SK-N-SH treated with all-trans-retinoic acid at 6 μM for 48 hours (cell line): ENCODE measurements at regions not wholly inside any gene's neighbourhood (a gene's known extent, or its start where the extent isn't known, plus 50 kb on each side); places are given as distances from the start of the nearest gene placed in this dataset.

Source experiments
- ARNTL ChIP-seq: fragments of 450-650 bp; formaldehyde crosslinking; IDR thresholded peaks from 2 replicates; pipeline ENCODE4 v1.5.0; 2020; ENCODE audit warnings: low read depth, mild to moderate bottlenecking, moderate library complexity, borderline replicate concordance
- ESRRG ChIP-seq: fragments of 250-450 bp; sonication (Bioruptor Pico); IDR thresholded peaks from 2 replicates; pipeline ENCODE4 v1.6.1; 2021; ENCODE audit warnings: mild to moderate bottlenecking
- GLIS3 ChIP-seq: fragments of 250-450 bp; sonication (Bioruptor Pico); IDR thresholded peaks from 2 replicates; pipeline ENCODE4 v1.5.0; 2020; ENCODE audit warnings: mild to moderate bottlenecking, moderate library complexity
- PPARA ChIP-seq: fragments of 250-450 bp; sonication (Bioruptor Pico); IDR thresholded peaks from 2 replicates; pipeline ENCODE4 v1.5.0; 2020; ENCODE audit warnings: mild to moderate bottlenecking, borderline replicate concordance
- RARB ChIP-seq: fragments of 250-450 bp; sonication (Bioruptor Pico); IDR thresholded peaks from 2 replicates; pipeline ENCODE4 v1.8.0; 2021; ENCODE audit warnings: mild to moderate bottlenecking, moderate library complexity
- SNAI2 ChIP-seq: fragments of 250-450 bp; sonication (Bioruptor Pico); IDR thresholded peaks from 2 replicates; pipeline ENCODE4 v1.5.0; 2020; ENCODE audit warnings: mild to moderate bottlenecking, moderate library complexity
- TOX ChIP-seq: fragments of 250-450 bp; sonication (Bioruptor Pico); IDR thresholded peaks from 2 replicates; pipeline ENCODE4 v1.8.0; 2021; ENCODE audit warnings: mild to moderate bottlenecking, moderate library complexity, borderline replicate concordance
- ZC3H10 ChIP-seq: fragments of 250-450 bp; sonication (Bioruptor Pico); IDR thresholded peaks from 2 replicates; pipeline ENCODE4 v1.5.1; 2021; ENCODE audit warnings: mild to moderate bottlenecking, moderate library complexity
- ZFP3 ChIP-seq: fragments of 250-450 bp; sonication (Bioruptor Pico); IDR thresholded peaks from 2 replicates; pipeline ENCODE4 v1.5.0; 2020; ENCODE audit warnings: mild to moderate bottlenecking, moderate library complexity
- ZFP30 ChIP-seq: fragments of 450-650 bp; formaldehyde crosslinking; IDR thresholded peaks from 2 replicates; pipeline ENCODE4 v1.5.0; 2022; ENCODE audit warnings: mild to moderate bottlenecking, moderate library complexity
- ZNF8 ChIP-seq: fragments of 450-650 bp; formaldehyde crosslinking; IDR thresholded peaks from 2 replicates; pipeline ENCODE4 v1.5.0; 2020; ENCODE audit warnings: mild to moderate bottlenecking, moderate library complexity
- TF ChIP-seq, protein P1 (sequence below): fragments of 250-450 bp; sonication (Bioruptor Pico); IDR thresholded peaks from 2 replicates; pipeline ENCODE4 v1.8.0; 2020; ENCODE audit warnings: mild to moderate bottlenecking, moderate library complexity, borderline replicate concordance
- TF ChIP-seq, protein P2 (sequence below): fragments of 250-450 bp; sonication (Bioruptor Pico); IDR thresholded peaks from 2 replicates; pipeline ENCODE4 v1.8.0; 2021; ENCODE audit warnings: low read depth, mild to moderate bottlenecking, moderate library complexity, borderline replicate concordance

DNA sequence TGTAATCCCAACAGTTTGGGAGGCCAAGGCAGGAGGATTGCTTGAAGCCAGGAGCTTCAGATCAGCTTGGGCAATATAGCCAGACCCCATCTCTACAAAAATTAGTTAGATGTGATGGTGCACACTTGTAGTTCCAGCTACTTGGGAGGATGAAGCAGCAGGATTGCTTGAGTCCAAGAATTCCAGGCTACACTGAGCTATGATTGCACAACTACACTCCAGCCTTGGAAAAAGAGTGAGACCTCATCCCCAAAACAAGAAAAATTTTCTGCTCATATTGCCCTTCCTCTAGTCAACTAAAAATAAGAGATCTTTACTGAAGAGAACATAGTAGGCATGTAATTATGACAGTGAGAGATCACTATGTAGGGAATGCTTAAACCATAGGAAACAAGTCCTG, 60.9 kb upstream of the SPATA12 start:
- TF ChIP-seq ZFP3 (CRISPR knock-in tag) (no peak), ZFP30 (no peak), SNAI2 (no peak), ZNF8 (CRISPR knock-in tag) (no peak), ARNTL (CRISPR knock-in tag) (no peak), TOX (CRISPR knock-in tag) (no peak), ZC3H10 (no peak), PPARA (no peak), RARB (no peak), GLIS3 (CRISPR knock-in tag) (no peak), ESRRG (CRISPR knock-in tag) (no peak)
- TF ChIP-seq, protein P1, sequence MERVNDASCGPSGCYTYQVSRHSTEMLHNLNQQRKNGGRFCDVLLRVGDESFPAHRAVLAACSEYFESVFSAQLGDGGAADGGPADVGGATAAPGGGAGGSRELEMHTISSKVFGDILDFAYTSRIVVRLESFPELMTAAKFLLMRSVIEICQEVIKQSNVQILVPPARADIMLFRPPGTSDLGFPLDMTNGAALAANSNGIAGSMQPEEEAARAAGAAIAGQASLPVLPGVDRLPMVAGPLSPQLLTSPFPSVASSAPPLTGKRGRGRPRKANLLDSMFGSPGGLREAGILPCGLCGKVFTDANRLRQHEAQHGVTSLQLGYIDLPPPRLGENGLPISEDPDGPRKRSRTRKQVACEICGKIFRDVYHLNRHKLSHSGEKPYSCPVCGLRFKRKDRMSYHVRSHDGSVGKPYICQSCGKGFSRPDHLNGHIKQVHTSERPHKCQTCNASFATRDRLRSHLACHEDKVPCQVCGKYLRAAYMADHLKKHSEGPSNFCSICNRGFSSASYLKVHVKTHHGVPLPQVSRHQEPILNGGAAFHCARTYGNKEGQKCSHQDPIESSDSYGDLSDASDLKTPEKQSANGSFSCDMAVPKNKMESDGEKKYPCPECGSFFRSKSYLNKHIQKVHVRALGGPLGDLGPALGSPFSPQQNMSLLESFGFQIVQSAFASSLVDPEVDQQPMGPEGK (CRISPR knock-in tag), result no peak
- TF ChIP-seq, protein P2, sequence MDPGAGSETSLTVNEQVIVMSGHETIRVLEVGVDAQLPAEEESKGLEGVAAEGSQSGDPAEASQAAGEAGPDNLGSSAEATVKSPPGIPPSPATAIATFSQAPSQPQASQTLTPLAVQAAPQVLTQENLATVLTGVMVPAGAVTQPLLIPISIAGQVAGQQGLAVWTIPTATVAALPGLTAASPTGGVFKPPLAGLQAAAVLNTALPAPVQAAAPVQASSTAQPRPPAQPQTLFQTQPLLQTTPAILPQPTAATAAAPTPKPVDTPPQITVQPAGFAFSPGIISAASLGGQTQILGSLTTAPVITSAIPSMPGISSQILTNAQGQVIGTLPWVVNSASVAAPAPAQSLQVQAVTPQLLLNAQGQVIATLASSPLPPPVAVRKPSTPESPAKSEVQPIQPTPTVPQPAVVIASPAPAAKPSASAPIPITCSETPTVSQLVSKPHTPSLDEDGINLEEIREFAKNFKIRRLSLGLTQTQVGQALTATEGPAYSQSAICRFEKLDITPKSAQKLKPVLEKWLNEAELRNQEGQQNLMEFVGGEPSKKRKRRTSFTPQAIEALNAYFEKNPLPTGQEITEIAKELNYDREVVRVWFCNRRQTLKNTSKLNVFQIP (CRISPR knock-in tag), result no peak
